GM21737 (cell line): ENCODE measurements at regions not wholly inside any gene's neighbourhood (a gene's known extent, or its start where the extent isn't known, plus 50 kb on each side); places are given as distances from the start of the nearest gene placed in this dataset.
A peak's percentile ranks its signal among the peaks of the same experiment; 100 is the strongest.

Experiments used
- ATAC-seq: cut with Tn5 transposase; IDR thresholded peaks from one replicate; pipeline ENCODE4 v1.9.1; 2021; ENCODE audit warnings: mild to moderate bottlenecking, moderate library complexity; ENCODE audit not compliant: unreplicated experiment

GRCh38 chr5:124093658-124094057 is 581.7 kb downstream of the CSNK1G3 start:
- no peak for ATAC-seq

GRCh38 chr5:124090115-124090514 is 578.1 kb downstream of the CSNK1G3 start:
- no peak for ATAC-seq

GRCh38 chr5:124089578-124089977 is 577.6 kb downstream of the CSNK1G3 start:
- ATAC-seq = no peak

- ATAC-seq = no peak
Measured at GRCh38 chr5:124088289-124089032, 576.5 kb downstream of the CSNK1G3 start.

GRCh38 chr5:124087752-124088151 is 575.8 kb downstream of the CSNK1G3 start:
- no peak for ATAC-seq

- no peak for ATAC-seq
Measured at GRCh38 chr5:124080256-124080655, 568.3 kb downstream of the CSNK1G3 start.

- no peak for ATAC-seq
Measured at GRCh38 chr5:124079062-124079461, 567.1 kb downstream of the CSNK1G3 start.

- ATAC-seq = no peak
Measured at GRCh38 chr5:124074500-124074899, 562.5 kb downstream of the CSNK1G3 start.

GRCh38 chr5:124072570-124072969 is 560.6 kb downstream of the CSNK1G3 start:
- ATAC-seq = no peak

- no peak for ATAC-seq
Measured at GRCh38 chr5:124071039-124071438, 559.1 kb downstream of the CSNK1G3 start.

- ATAC-seq = no peak
Measured at GRCh38 chr5:124065508-124065907, 553.5 kb downstream of the CSNK1G3 start.

GRCh38 chr5:124064956-124065355 is 553.0 kb downstream of the CSNK1G3 start:
- no peak for ATAC-seq

- no peak for ATAC-seq
Measured at GRCh38 chr5:124061663-124062062, 549.7 kb downstream of the CSNK1G3 start.

- no peak for ATAC-seq
Measured at GRCh38 chr5:124061068-124061430, 549.1 kb downstream of the CSNK1G3 start.

GRCh38 chr5:124060413-124061067 is 548.6 kb downstream of the CSNK1G3 start:
- no peak for ATAC-seq

- no peak for ATAC-seq
Measured at GRCh38 chr5:124060011-124060410, 548.0 kb downstream of the CSNK1G3 start.

- no peak for ATAC-seq
Measured at GRCh38 chr5:124059200-124059599, 547.2 kb downstream of the CSNK1G3 start.

- ATAC-seq = no peak
Measured at GRCh38 chr5:124057724-124058231, 545.8 kb downstream of the CSNK1G3 start.

- ATAC-seq = peak; percentile 58
Measured at GRCh38 chr5:124056991-124057723, 545.2 kb downstream of the CSNK1G3 start.

GRCh38 chr5:124056326-124056990 is 544.5 kb downstream of the CSNK1G3 start:
- ATAC-seq = peak; percentile 74

GRCh38 chr5:124055751-124056150 is 543.8 kb downstream of the CSNK1G3 start:
- no peak for ATAC-seq
